Natural killer cell (primary cell): ENCODE measurements at regions not wholly inside any gene's neighbourhood (a gene's known extent, or its start where the extent isn't known, plus 50 kb on each side); places are given as distances from the start of the nearest gene placed in this dataset.

Experiments
- ATAC-seq, 3 donors: fragments of 150-1000 bp in 2 of 3; fragments of 200-7000 bp in 1 of 3; cut with Tn5 transposase; 1 replicate in 1 of 3; 2 replicates in 2 of 3; pipeline ENCODE4 v1.10.0; 2021; ENCODE audit warnings: mild to moderate bottlenecking in 2 of 3, moderate library complexity in 2 of 3
- DNase-seq, 2 donors: peaks; one replicate each; pipeline versions ENCODE4 v3.0.0 to v3.0.0-alpha.2; 2013 to 2021; ENCODE audit warnings: mixed read lengths in 1 of 2
- H3K27ac ChIP-seq: one replicate; pipeline ENCODE4 v1.5.1; 2013; ENCODE audit warnings: mild to moderate bottlenecking, low read length
- H3K27me3 ChIP-seq: one replicate; pipeline ENCODE4 v1.6.1; 2013; ENCODE audit warnings: low read length; ENCODE audit not compliant: control insufficient read depth, insufficient read depth
- H3K36me3 ChIP-seq: one replicate; pipeline ENCODE4 v1.6.1; 2013; ENCODE audit warnings: low read length; ENCODE audit not compliant: control insufficient read depth, insufficient read depth
- H3K4me1 ChIP-seq: one replicate; pipeline ENCODE4 v1.6.1; 2013; ENCODE audit warnings: low read length; ENCODE audit not compliant: control insufficient read depth, insufficient read depth
- H3K4me3 ChIP-seq: one replicate; pipeline ENCODE4 v1.5.1; 2013; ENCODE audit warnings: low read length
- H3K9me3 ChIP-seq: one replicate; pipeline ENCODE4 v1.6.1; 2013; ENCODE audit warnings: low read length; ENCODE audit not compliant: control insufficient read depth, insufficient read depth
- H3K27ac Mint-ChIP-seq, 2 donors: one replicate each; pipeline ENCODE4 v1.8.0; 2022; ENCODE audit warnings: mild to moderate bottlenecking in 2 of 2, mixed read lengths in 2 of 2, moderate library complexity in 1 of 2
- H3K27me3 Mint-ChIP-seq, 2 donors: one replicate each; pipeline ENCODE4 v1.8.0; 2022; ENCODE audit warnings: low read depth in 2 of 2, mixed read lengths in 2 of 2
- H3K36me3 Mint-ChIP-seq: one replicate; pipeline ENCODE4 v1.8.0; 2022; ENCODE audit warnings: mixed read lengths
- H3K4me1 Mint-ChIP-seq, 2 donors: one replicate each; pipeline ENCODE4 v1.8.0; 2022; ENCODE audit warnings: mixed read lengths in 2 of 2
- H3K4me3 Mint-ChIP-seq: one replicate; pipeline ENCODE4 v1.8.0; 2022; ENCODE audit warnings: mild to moderate bottlenecking, moderate library complexity, mixed read lengths
- H3K9me3 Mint-ChIP-seq, 2 donors: one replicate each; pipeline ENCODE4 v1.8.0; 2022; ENCODE audit warnings: mixed read lengths in 2 of 2
- CTCF ChIP-seq: fragments of 200-600 bp; IDR thresholded peaks from one replicate; pipeline ENCODE4 v1.8.0; 2022; ENCODE audit warnings: antibody characterized with exemption
- WGBS: methylation state at CpG from one replicate; pipeline ENCODE4 v1.1.7; 2013; ENCODE audit warnings: missing lambda C conversion rate; ENCODE audit not compliant: insufficient coverage; 5-methylcytosine and 5-hydroxymethylcytosine counted together
- intact Hi-C: fragments of 100-400 bp; cut with micrococcal nuclease; formaldehyde crosslinking; loops from one replicate; pipeline ENCODE4 v1.14.2; 2022

GRCh38 chr13:73851104-73851503 is 283.1 kb downstream of the KLF12 start:
- H3K27me3 ChIP-seq, result no peaks in the 10 kb centered on the region
- no peaks in the 10 kb centered on the region for H3K9me3 Mint-ChIP-seq
- H3K27ac ChIP-seq, result no peak overlapping the region
- 93% methylated on average over 2 of the region's 3 CpGs for WGBS
- H3K27me3 Mint-ChIP-seq, result no peaks in the 10 kb centered on the region
- H3K4me3 Mint-ChIP-seq, result no peak overlapping the region
- intact Hi-C loops, result no loop called here
- no peak overlapping the region for H3K4me3 ChIP-seq
- H3K36me3 ChIP-seq, result no peaks in the 10 kb centered on the region
- no peaks in the 10 kb centered on the region for H3K9me3 ChIP-seq
- no peak for TF ChIP-seq CTCF
- H3K27ac Mint-ChIP-seq, result peak overlapping the region in 1 of 2 donors; percentile 57
- H3K4me1 ChIP-seq, result no peaks in the 10 kb centered on the region
- ATAC-seq (no peak), DNase-seq (no peak)
- H3K36me3 Mint-ChIP-seq, result peaks cover 2% of the 10 kb centered on the region
- peaks cover 26 to 29% of the 10 kb centered on the region in 2 donors for H3K4me1 Mint-ChIP-seq

- WGBS, result 91% methylated on average over 4 of the region's 5 CpGs
- no peak for ATAC-seq
- H3K36me3 Mint-ChIP-seq, result peaks cover 7% of the 10 kb centered on the region
- no peaks in the 10 kb centered on the region for H3K9me3 ChIP-seq
- intact Hi-C loops, result no loop called here
- H3K9me3 Mint-ChIP-seq, result no peaks in the 10 kb centered on the region
- no peak for DNase-seq
- TF ChIP-seq CTCF, result no peak
- H3K4me3 Mint-ChIP-seq, result no peak overlapping the region
- no peak overlapping the region for H3K27ac ChIP-seq
- H3K27me3 ChIP-seq, result no peaks in the 10 kb centered on the region
- H3K4me1 Mint-ChIP-seq, result peaks cover 26 to 29% of the 10 kb centered on the region in 2 donors
- no peak overlapping the region for H3K27ac Mint-ChIP-seq
- no peaks in the 10 kb centered on the region for H3K4me1 ChIP-seq
- H3K4me3 ChIP-seq, result no peak overlapping the region
- H3K27me3 Mint-ChIP-seq, result no peaks in the 10 kb centered on the region
- peaks cover 6% of the 10 kb centered on the region for H3K36me3 ChIP-seq
Measured at GRCh38 chr13:73850104-73850873, 283.9 kb downstream of the KLF12 start.

- WGBS, result 80% methylated on average over 5 of the region's 5 CpGs
- Histone ChIP-seq H3K36me3 (peaks cover 14% of the 10 kb centered on the region), H3K4me3 (no peak overlapping the region), H3K4me1 (no peaks in the 10 kb centered on the region), H3K27ac (no peak overlapping the region), H3K9me3 (no peaks in the 10 kb centered on the region), H3K27me3 (no peaks in the 10 kb centered on the region)
- H3K27ac Mint-ChIP-seq, result peak overlapping the region in 1 of 2 donors; percentile 4
- ATAC-seq, result peak in 1 of 3 donors; percentile 49
- intact Hi-C loops, result no loop called here
- peaks cover 7% of the 10 kb centered on the region for H3K36me3 Mint-ChIP-seq
- H3K4me1 Mint-ChIP-seq, result peaks cover 29 to 31% of the 10 kb centered on the region in 2 donors
- DNase-seq, result peak in 1 of 2 donors; percentile 62
- no peaks in the 10 kb centered on the region for H3K27me3 Mint-ChIP-seq
- peak; percentile 24 for TF ChIP-seq CTCF
- H3K9me3 Mint-ChIP-seq, result no peaks in the 10 kb centered on the region
- no peak overlapping the region for H3K4me3 Mint-ChIP-seq
Measured at GRCh38 chr13:73849292-73849691, 284.9 kb downstream of the KLF12 start.

- H3K4me1 Mint-ChIP-seq, result peaks cover 46 to 54% of the 10 kb centered on the region in 2 donors
- H3K4me3 ChIP-seq, result no peak overlapping the region
- no peaks in the 10 kb centered on the region for H3K4me1 ChIP-seq
- ATAC-seq, result no peak
- H3K27me3 ChIP-seq, result no peaks in the 10 kb centered on the region
- no peaks in the 10 kb centered on the region for H3K27me3 Mint-ChIP-seq
- H3K4me3 Mint-ChIP-seq, result no peak overlapping the region
- H3K36me3 Mint-ChIP-seq, result peaks cover 7% of the 10 kb centered on the region
- no peak for TF ChIP-seq CTCF
- H3K9me3 ChIP-seq, result no peaks in the 10 kb centered on the region
- intact Hi-C loops, result no loop called here
- H3K9me3 Mint-ChIP-seq, result no peaks in the 10 kb centered on the region
- no peak for DNase-seq
- WGBS, result no CpG with 5 or more reads among the region's 1 CpG
- H3K36me3 ChIP-seq, result peaks cover 15% of the 10 kb centered on the region
- no peak overlapping the region for H3K27ac Mint-ChIP-seq
- no peak overlapping the region for H3K27ac ChIP-seq
Measured at GRCh38 chr13:73844986-73845385, 289.2 kb downstream of the KLF12 start.
